ENCODE measurements at regions not wholly inside any gene's neighbourhood (a gene's known extent, or its start where the extent isn't known, plus 50 kb on each side); places are given as distances from the start of the nearest gene placed in this dataset.
A peak's percentile ranks its signal among the peaks of the same experiment; 100 is the strongest.

DNA sequence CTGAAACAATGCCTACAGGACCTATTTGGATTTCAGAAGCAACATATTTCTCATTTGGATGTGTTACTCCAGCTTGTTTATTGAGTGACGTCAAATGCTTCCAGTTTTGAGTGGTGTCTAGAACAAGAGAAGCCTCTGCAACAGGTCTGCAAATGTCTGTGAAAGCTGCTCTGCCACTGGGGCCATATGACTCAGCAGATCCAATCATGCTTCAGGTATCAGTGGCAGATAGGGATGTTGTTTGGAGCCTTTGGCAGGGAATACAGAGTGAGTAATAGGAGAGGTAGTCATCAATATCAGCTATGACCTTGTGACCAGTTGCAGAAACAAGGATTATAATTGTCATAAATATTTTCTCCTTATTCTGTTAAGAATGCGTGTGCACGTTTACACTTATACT lies 141.1 kb upstream of the ZXDA start:
- peak; percentile 20 for DNase-seq (ENCODE audit: low spot score)

DNA sequence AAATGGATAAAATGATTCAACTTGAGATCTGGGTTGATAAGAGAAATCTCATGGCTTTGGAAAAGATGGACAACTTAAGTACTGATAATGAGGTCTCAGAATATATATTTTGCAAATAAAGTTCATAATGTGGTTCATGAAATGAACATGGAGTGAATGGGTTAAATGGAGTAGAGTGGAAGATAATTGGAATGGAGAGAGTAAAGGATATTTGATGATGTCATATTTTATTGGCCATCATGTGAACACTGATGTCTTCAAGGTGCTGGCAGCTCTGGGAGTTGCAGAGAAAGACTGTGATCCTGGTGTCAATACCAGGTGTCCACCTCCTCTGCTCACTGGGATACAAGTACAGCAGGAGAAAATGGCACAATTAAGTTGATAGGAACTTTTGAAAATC lies 133.9 kb upstream of the ZXDA start:
- no peak for DNase-seq (ENCODE audit: low spot score)

DNA sequence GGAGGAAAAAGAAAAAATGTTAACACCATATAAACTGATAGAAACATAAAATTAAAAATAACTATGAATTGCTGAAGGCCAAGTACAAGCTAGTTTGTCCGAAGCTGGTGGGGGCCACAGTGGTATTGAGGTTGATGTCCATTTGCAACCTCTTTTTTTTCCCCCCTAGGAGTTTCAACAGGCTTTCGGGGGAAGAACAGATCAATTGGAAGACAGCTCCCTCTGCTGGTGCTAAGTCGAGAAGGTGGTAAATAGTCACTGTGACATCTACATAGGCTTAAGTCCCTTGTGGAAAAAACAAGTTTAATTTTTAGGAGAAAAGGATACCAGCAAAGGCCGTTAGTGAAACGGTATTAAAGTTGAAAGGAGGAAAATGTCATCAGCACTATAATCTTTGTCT lies 115.7 kb upstream of the ZXDA start:
- DNase-seq (ENCODE audit: low spot score) = peak; percentile 72

DNA sequence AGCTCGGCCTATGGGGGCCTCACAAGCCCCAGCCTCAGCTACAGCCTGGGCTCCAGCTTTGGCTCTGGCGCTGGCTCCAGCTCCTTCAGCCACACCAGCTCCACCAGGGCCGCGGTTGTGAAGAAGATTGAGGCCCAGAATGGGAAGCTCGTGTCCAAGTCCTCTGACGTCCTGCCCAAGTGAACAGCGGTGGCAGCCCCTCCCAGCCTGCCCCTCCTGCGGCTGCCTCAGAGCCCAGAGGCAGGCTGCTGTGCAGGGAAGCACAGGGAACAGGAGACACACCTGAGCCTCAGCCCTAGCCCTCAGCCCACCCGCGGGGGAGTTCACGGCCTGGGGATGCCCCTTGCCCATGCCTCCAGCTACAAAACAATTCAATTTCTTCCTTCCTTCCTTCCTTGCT lies 75.7 kb upstream of the ZXDA start:
- no peak for DNase-seq (ENCODE audit: low spot score)

DNA sequence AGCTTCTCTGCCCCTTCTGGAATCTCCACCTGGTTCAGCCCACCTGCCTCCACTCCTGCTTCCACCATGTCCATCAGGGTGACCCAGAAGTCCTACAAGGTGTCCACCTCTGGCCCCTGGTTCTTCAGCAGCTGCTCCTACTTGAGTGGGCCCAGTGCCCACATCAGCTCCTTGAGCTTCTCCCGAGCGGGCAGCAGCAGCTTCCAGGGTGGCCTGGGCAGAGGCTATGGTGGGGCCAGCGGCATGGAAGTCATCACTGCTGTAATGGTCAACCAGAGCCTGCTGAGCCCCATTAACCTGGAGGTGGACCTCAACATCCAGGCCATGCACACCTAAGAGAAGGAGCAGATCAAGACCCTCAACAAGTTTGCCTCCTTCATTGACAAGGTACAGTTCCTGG lies 74.4 kb upstream of the ZXDA start:
- no peak for DNase-seq (ENCODE audit: low spot score)

DNA sequence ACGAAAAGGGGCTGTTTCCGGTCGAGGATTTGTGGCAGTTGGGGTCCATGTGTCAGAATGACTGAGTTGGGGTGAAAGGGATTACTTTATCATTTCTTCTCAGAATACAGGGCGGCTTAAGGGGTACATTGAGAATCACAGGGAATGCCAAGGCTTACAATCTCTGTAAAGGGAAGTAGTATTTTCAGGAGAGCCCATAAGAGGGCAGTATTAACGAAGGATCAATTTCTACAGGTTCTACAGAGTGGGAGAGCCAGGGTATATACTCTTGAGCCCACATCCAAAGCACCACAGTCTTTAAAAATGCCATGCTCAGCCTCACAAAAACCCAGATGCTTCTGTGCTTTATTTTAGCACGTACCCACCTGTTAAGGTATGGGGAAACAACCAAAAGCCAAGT lies 67.7 kb upstream of the ZXDA start:
- DNase-seq (ENCODE audit: low spot score) = peak; percentile 49

DNA sequence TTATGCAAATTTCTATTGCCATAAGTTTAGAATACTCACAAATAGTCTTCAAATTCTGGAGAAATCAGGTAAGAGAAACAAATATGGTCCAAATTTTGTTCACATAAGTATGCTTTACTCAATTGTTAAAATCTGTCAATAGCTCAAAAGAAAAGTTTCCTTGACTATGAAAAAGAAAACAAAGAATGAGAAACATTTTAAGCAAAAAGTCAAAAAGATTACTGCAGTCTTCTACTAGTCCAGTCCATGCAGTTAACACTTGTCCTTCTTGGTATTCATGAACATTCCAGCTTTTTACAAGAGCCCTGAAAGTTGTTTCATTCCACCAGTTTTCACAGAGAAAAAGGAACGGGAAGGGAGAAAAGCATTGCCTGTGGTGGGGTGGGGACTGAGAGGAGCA lies 54.7 kb upstream of the ZXDA start:
- DNase-seq (ENCODE audit: low spot score) = no peak

Measured in RKO (cell line).